ENCODE measurements at regions not wholly inside any gene's neighbourhood (a gene's known extent, or its start where the extent isn't known, plus 50 kb on each side); places are given as distances from the start of the nearest gene placed in this dataset.
A peak's percentile ranks its signal among the peaks of the same experiment; 100 is the strongest.
"Not testable (repeated sequence)": the region's sequence is repeated elsewhere in the genome, so short reads cannot be mapped to it uniquely, and the experiment has no call there.

DNA sequence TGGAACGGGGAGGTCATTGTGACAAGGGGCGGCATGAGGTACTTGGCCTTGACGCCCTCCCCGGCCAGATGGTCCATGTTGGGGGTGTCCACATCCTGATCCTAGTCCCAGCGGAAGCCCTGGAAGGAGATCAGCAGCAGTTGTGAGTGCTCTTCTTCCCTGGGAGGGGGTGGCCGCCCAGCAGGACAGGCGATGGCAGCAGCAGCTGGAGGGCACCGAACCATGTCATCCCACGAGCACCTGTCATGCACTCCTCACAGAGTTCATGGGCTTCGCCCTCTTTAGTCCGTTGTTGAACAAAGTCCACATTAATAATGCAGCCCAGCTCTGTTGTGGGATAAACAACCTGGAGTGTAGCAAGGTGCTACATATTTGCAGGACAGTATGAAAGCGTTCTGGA is 130.7 kb downstream of the UNC93B1 start:
- H3K9me3 ChIP-seq (ENCODE audit: severe bottlenecking); H3K27ac ChIP-seq (ENCODE audit: poor library complexity, severe bottlenecking); H3K36me3 ChIP-seq (ENCODE audit: low read depth); H3K27me3 ChIP-seq (ENCODE audit: insufficient read depth, poor library complexity, severe bottlenecking); H3K4me3 ChIP-seq (ENCODE audit: severe bottlenecking); ATAC-seq (ENCODE audit: low read depth); H3K4me1 ChIP-seq (ENCODE audit: insufficient read depth, poor library complexity, severe bottlenecking); DNase-seq (ENCODE audit: low spot score): not testable (repeated sequence)

DNA sequence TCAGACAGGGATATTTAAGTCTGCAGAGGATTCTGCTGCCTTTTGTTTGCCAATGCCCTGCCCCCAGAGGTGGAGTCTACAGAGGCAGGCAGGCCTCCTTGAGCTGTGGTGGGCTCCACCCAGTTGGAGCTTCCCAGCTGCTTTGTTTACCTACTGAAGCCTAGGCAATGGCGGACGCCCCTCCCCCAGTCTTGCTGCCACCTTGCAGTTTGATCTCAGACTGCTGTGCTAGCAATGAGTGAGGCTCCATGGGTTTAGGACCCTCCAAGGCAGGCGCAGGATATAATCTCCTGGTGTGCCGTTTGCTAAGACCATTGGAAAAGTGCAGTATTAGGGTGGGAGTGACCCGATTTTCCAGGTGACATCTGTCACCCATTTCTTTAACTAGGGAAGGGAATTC is 132.7 kb downstream of the UNC93B1 start:
- DNase-seq (ENCODE audit: low spot score); ATAC-seq (ENCODE audit: low read depth); H3K9me3 ChIP-seq (ENCODE audit: severe bottlenecking): not testable (repeated sequence)

DNA sequence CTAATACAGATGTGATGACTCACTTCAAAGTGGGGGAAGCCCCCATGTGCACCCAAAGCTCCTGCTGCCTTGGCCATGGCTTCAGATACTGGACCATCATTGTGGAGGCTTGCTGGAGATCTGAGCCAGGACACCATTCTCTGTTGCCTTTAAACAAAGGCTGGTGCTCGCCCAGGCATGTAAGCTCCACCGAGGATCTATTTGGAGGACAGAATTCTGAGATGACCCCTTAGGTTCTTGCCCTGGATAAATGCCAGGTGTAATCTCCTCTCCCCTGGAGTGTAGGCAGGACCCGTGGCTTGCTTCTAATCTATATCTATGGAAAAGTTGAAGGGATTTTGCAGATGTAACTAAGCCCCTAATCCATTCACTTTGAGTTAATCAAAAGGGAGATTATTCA is 141.0 kb downstream of the UNC93B1 start:
- not testable (repeated sequence) for ATAC-seq (ENCODE audit: low read depth); H3K4me3 ChIP-seq (ENCODE audit: severe bottlenecking); DNase-seq (ENCODE audit: low spot score); H3K27me3 ChIP-seq (ENCODE audit: insufficient read depth, poor library complexity, severe bottlenecking); H3K9me3 ChIP-seq (ENCODE audit: severe bottlenecking); H3K27ac ChIP-seq (ENCODE audit: poor library complexity, severe bottlenecking); H3K4me1 ChIP-seq (ENCODE audit: insufficient read depth, poor library complexity, severe bottlenecking); H3K36me3 ChIP-seq (ENCODE audit: low read depth)

More for the DNA sequence above, 132.7 kb downstream of the UNC93B1 start:
- H3K27ac ChIP-seq (ENCODE audit: poor library complexity, severe bottlenecking); H3K36me3 ChIP-seq (ENCODE audit: low read depth); H3K4me1 ChIP-seq (ENCODE audit: insufficient read depth, poor library complexity, severe bottlenecking); H3K4me3 ChIP-seq (ENCODE audit: severe bottlenecking); H3K27me3 ChIP-seq (ENCODE audit: insufficient read depth, poor library complexity, severe bottlenecking): not testable (repeated sequence)

DNA sequence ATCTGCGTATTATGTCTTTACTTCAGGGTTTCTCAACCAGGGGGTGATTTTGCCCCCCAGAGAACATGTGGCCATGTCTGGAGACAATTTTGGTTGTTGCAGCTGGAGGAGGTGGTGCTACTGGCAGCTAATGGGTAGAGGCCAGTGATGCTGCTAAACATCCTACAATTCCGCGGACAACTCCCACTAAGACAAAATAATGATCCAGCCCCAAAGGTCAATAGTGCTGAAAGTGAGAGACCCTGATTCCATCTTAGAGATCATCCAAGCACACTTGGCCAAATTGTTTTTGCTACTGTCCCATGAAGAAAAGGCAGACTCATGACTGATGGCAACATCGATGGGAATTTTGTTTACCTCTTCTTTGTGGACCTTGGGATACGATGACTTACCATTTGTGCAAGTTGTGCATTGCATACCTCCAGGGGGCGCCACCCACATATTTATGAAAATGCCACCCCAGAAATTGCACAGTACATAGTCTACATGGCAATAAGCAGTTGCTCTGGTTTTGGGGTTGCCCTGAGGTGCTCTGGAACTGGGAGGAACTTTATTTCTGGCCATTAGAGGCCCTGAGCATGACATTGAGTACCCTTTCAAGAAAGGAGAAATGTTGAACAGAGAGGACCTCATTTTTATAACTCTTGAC is 144.3 kb downstream of the UNC93B1 start:
- not testable (repeated sequence) for DNase-seq (ENCODE audit: low spot score); H3K36me3 ChIP-seq (ENCODE audit: low read depth); H3K27me3 ChIP-seq (ENCODE audit: insufficient read depth, poor library complexity, severe bottlenecking); ATAC-seq (ENCODE audit: low read depth); H3K4me1 ChIP-seq (ENCODE audit: insufficient read depth, poor library complexity, severe bottlenecking); H3K9me3 ChIP-seq (ENCODE audit: severe bottlenecking); H3K27ac ChIP-seq (ENCODE audit: poor library complexity, severe bottlenecking); H3K4me3 ChIP-seq (ENCODE audit: severe bottlenecking)
- TF ChIP-seq, protein P1, sequence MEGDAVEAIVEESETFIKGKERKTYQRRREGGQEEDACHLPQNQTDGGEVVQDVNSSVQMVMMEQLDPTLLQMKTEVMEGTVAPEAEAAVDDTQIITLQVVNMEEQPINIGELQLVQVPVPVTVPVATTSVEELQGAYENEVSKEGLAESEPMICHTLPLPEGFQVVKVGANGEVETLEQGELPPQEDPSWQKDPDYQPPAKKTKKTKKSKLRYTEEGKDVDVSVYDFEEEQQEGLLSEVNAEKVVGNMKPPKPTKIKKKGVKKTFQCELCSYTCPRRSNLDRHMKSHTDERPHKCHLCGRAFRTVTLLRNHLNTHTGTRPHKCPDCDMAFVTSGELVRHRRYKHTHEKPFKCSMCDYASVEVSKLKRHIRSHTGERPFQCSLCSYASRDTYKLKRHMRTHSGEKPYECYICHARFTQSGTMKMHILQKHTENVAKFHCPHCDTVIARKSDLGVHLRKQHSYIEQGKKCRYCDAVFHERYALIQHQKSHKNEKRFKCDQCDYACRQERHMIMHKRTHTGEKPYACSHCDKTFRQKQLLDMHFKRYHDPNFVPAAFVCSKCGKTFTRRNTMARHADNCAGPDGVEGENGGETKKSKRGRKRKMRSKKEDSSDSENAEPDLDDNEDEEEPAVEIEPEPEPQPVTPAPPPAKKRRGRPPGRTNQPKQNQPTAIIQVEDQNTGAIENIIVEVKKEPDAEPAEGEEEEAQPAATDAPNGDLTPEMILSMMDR (IDR thresholded peaks at IDR 0.05; ENCODE audit: poor library complexity, severe bottlenecking), result peak; percentile 33

DNA sequence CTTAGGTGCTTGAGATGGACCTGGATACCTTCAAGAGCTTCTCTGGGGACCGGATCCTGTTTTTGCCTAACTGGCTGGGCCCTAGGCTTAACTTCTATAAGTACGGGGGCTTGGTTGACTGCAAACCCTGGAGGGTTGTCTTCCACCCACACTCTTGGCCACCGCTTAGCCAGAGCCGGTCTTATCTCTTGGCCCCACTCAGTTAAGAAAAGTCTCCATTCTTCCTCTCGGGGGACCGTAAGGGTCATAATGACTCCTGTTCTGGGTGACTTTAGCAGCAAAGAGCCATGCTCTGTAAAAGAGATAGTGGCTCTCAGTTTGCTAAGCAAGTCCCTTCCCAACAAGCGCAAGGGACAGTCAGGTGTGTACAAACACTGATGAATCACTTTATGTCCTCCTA is 153.2 kb downstream of the UNC93B1 start:
- not testable (repeated sequence) for ATAC-seq (ENCODE audit: low read depth)

DNA sequence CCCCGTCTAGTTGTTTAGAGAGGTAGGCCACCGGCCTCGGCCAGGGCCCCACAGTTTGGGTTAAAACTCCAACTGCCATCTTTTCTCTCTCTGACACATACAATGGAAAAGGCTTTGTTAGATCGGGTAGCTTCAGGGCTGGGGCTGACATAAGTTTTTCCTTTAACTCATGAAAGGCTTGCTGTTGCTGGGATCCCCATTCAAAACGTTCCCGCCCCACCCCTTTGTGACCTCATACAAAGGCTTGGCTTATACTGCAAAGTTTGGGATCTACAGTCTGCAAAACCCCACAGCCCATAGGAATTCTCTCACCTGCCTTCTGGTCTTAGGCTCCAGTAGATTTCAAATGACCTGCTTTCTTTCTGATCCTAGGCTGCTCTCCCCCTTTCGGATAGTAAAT is 154.1 kb downstream of the UNC93B1 start:
- H3K9me3 ChIP-seq (ENCODE audit: severe bottlenecking); H3K27me3 ChIP-seq (ENCODE audit: insufficient read depth, poor library complexity, severe bottlenecking); DNase-seq (ENCODE audit: low spot score); H3K27ac ChIP-seq (ENCODE audit: poor library complexity, severe bottlenecking); H3K4me3 ChIP-seq (ENCODE audit: severe bottlenecking); H3K36me3 ChIP-seq (ENCODE audit: low read depth); ATAC-seq (ENCODE audit: low read depth); H3K4me1 ChIP-seq (ENCODE audit: insufficient read depth, poor library complexity, severe bottlenecking): not testable (repeated sequence)

More for the DNA sequence above, 153.2 kb downstream of the UNC93B1 start:
- not testable (repeated sequence) for DNase-seq (ENCODE audit: low spot score); H3K27ac ChIP-seq (ENCODE audit: poor library complexity, severe bottlenecking); H3K4me1 ChIP-seq (ENCODE audit: insufficient read depth, poor library complexity, severe bottlenecking); H3K27me3 ChIP-seq (ENCODE audit: insufficient read depth, poor library complexity, severe bottlenecking); H3K4me3 ChIP-seq (ENCODE audit: severe bottlenecking); H3K36me3 ChIP-seq (ENCODE audit: low read depth); H3K9me3 ChIP-seq (ENCODE audit: severe bottlenecking)

DNA sequence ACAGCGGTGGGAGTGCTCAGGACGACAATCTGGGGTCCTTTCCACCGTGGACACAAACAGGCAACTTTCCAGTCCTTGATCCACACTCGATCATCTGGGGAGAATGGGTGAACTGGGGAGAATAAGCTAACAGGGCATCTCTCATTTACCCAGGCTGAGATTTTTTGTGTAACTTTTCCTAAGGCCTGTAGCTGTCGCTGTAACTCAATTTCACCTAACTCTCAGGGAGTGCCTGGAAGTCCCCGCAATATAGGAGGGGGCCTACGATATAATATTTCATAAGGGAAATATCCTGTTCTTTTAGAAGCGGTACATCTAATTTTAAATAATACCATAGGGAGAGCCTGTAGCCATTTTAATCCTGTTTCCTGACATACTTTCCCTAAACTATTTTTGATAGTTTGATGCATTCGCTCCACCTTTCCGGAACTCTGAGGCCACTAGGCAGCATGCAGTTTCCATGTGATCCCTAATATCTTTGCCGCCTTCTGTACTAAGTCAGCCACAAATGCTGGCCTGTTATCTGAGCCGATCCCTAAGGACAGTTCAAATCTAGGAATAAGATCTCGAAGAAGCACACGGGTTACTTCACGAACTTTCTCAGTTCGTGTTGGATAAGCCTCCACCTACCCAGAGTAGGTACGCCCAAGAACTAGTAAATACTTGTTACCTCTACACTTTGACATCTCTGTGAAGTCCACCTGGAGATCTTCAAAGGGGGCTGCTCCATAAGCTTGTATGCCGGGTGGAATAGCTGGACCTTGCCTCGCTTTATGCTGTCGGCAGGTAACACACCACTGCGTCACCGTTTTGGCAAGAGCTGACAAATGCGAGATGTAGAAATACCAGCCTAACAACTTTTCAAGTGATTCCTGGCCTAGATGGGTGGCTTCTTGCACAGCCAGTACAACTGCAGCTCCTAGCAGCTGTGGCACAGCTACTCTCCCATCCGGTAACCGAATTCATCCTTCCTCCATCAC is 155.7 kb downstream of the UNC93B1 start:
- H3K36me3 ChIP-seq (ENCODE audit: low read depth); H3K4me1 ChIP-seq (ENCODE audit: insufficient read depth, poor library complexity, severe bottlenecking); DNase-seq (ENCODE audit: low spot score); H3K4me3 ChIP-seq (ENCODE audit: severe bottlenecking); H3K27ac ChIP-seq (ENCODE audit: poor library complexity, severe bottlenecking); H3K27me3 ChIP-seq (ENCODE audit: insufficient read depth, poor library complexity, severe bottlenecking); ATAC-seq (ENCODE audit: low read depth); H3K9me3 ChIP-seq (ENCODE audit: severe bottlenecking): not testable (repeated sequence)
- TF ChIP-seq, protein P1 (IDR thresholded peaks at IDR 0.05; ENCODE audit: poor library complexity, severe bottlenecking), result peak; percentile 49

DNA sequence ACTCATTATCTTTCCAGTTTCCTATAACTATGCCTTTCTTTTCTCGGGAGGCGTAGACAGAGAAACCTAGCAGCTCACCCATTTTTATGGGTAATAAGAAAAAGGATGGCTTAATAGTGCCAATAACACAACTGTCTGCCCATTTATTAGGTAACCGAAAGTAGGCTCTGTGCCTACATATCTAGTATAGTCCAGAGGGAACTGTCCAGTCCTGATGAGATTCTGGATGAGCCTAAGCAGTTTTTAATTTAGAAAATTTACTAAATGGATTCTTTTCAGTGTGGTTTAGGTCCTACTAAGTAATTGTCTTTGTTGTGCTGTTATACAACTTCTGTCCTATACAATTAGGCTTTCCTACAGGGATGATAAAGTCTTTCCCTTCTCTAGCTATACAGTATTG is 157.6 kb downstream of the UNC93B1 start:
- not testable (repeated sequence) for H3K27me3 ChIP-seq (ENCODE audit: insufficient read depth, poor library complexity, severe bottlenecking)

More for the DNA sequence above, 157.6 kb downstream of the UNC93B1 start:
- H3K4me3 ChIP-seq (ENCODE audit: severe bottlenecking); ATAC-seq (ENCODE audit: low read depth); H3K9me3 ChIP-seq (ENCODE audit: severe bottlenecking); H3K36me3 ChIP-seq (ENCODE audit: low read depth); H3K27ac ChIP-seq (ENCODE audit: poor library complexity, severe bottlenecking); DNase-seq (ENCODE audit: low spot score); H3K4me1 ChIP-seq (ENCODE audit: insufficient read depth, poor library complexity, severe bottlenecking): not testable (repeated sequence)

Measured in RWPE2 (cell line).